GM18867 (cell line): ENCODE measurements at regions not wholly inside any gene's neighbourhood (a gene's known extent, or its start where the extent isn't known, plus 50 kb on each side); places are given as distances from the start of the nearest gene placed in this dataset.
"Not testable (repeated sequence)": the region's sequence is repeated elsewhere in the genome, so short reads cannot be mapped to it uniquely, and the experiment has no call there.

ENCODE experiments used
- ATAC-seq: cut with Tn5 transposase; IDR thresholded peaks from one replicate; pipeline ENCODE4 v1.9.1; 2021; ENCODE audit warnings: mild to moderate bottlenecking, moderate library complexity; ENCODE audit not compliant: unreplicated experiment

GRCh38 chr20:1757606-1758512 lies 100.3 kb upstream of the SIRPG start:
- ATAC-seq: no peak

DNA sequence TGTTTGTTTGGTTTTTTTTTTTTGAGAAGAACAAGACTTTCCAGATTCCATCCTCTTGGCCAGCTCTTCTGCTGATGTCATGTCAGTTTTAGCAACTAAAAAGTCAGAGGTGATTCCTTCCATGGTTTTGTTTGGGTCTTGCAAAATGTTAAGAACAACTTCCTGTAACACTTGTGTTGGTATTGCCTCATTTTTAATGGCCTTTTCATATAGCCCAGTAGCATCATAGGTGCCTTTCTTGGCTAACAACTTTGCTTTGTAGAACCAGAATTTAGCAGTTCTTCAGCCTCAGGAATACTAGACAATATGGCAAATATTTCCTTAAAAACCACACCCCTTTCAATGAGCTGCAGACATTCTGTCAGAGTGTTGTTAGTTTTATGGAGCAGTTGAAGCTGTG lies 99.5 kb upstream of the SIRPG start:
- no peak for ATAC-seq

DNA sequence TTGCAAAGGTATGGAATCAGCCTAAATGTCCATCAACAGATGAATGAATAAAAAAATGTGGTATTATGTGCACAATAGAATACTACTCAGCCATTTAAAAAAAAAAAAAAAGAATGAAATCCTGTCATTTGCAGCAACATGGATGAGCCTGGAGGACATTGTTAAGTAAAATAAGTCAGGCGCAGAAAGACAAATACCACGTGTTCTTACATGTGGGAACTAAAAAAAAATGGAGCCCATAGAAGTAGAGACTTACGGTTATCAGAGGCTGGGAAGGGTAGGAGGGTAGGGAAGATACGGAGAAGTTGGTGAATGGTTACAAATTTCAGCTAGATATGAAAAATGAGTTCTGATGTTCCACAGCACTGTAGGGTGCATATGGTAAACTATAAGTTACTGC lies 97.2 kb upstream of the SIRPG start:
- ATAC-seq: no peak

DNA sequence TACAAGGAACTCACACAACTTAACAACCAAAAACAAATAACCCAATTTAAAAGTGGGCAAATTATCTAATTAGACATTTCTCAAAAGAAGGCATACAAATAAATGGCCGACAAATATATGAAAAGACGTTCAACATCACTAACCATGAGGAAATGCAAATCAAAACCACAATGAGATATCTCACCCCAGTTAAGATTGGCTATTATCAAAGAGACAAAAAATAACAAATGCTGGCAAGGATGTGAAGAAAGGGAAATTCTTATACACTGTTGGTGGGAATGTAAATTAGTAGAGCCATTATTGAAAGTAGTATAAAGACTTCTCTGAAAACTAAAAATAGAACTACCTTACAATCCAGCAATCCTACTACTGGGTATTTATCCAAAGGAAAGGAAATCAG lies 96.7 kb upstream of the SIRPG start:
- no peak for ATAC-seq

DNA sequence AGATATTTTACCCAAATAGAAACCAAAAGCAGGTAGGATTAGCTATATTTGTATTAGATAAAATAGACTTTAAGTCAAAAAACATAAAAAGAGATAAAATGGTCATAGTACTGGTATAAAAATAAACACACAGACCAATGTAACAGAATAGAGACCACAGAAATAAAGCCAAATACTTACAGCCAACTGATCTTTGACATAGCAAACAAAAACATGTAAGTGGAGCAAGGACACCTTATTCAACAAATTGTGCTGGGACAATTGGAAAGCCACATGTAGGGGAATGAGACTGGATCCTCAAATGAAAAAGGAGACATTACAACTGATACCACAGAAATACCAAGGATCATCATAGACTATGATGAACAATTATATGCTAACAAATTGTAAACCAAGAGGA lies 94.5 kb upstream of the SIRPG start:
- no peak for ATAC-seq

- ATAC-seq: no peak
These were observed 91.2 kb upstream of the SIRPG start for GRCh38 chr20:1748777-1749176.

DNA sequence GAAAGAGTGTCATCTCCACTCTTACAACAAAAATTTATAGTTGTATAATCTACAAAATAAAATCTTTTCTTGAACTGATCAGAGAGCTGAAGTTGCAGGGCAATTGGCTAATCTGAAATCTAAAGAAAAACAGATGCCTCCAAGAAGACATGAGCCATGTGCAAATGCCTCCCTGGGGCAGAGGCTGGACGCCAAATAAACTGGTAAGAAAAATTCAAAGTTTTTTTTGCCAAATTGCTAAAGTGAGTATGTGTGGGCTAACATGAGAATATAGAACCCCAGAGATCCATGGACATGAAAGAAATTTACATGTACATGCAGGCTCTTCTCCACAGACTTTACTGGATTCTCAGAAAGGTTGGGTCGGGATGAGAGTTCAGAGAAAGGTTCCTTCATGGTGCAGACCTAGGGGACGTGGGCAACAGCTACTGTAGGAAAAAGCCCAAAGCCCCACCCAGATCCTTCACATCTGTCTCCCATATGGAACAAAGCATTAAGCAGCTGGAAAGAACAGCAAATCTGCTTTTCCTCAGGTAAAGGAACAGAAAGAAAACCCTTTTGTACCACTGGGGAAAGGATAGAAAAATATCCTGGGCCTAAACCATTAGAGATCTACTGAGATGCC lies 90.5 kb upstream of the SIRPG start:
- ATAC-seq: no peak

GRCh38 chr20:1742049-1742434 lies 84.5 kb upstream of the SIRPG start:
- not testable (repeated sequence) for ATAC-seq

DNA sequence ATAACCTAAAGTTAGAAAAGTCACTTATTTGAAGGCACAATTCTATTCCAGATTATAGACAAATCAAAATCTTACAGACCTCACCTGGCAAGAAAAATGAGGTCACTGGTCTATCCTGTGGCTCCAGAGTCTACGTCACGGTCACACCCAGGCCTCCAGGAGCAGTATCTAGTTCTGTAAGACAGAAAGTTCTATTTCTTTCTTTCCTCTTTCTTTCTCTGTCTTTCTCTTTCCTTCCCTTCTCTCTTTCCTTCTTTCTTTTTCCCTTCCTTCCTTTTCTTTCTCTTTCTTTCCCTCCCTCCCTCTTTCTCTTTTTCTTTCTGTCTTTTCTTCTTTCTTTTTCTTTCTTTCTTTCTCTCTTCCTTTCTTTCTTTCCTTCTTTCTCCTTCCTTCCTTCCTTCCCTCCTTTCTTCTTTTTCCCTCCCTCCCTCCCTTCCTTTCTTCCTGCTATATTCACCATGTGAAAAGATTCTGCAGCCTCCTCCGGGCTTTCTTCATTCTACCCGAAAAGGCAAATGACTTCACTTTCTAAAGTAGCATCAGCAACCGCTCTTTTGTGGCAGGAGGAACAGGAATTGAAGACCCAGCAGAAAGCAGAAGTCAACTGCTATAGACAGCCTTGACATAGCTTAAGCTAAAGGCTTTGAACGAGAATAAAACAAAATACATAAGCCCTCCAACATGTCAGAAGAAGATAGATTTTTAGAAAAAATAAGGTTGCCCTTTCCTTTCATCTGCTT lies 83.9 kb upstream of the SIRPG start:
- ATAC-seq: no peak

DNA sequence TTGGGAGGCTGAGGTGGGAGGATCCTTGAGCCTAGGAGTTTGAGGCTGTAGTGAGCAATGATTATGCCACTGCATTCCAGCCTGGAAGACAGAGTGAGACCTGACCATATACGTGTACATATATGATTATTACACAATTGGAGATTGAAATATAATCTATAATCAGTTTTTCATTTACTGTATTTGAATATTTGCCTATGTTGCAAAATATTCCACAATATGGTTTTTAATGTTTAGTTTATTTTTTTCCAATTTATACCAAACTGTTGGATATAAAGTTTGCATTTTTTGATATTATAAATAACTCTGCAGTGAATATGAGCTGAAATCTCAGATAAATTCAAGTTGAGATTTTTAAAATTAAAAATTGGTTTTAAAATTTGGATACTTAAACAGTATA lies 79.6 kb upstream of the SIRPG start:
- no peak for ATAC-seq

DNA sequence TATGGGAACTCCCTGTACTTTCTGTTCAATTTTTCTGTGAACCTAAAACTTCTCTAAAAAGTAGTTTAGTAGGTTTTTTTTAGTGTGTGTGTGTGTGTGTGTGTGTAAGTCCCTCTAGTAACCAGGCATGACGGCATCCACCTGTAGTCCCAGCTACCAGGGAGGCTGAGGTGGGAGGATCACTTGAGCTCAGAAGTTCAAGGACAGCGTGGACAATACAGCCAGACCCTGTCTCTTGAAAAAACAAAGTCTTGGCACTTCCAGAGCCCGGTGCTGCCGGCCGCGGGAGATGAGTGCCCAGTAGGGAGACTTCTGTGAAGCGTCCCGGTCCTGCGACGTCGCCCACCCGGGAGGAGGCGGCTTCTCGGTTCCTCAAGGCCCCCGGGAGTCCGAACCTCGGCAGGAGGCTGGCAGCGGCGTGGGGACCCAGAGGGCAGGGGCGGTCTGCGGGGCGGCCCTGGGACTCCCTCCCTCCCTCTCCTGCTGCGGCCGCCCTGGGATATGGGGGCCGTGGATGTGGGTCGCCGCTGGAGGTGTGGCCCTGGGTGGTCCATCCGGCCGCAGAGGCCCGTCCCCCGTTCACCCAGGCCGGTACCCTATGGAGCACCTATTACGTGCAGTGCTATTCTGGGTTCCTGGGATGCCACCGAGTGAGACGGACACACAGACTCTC lies 78.0 kb upstream of the SIRPG start:
- no peak for ATAC-seq

DNA sequence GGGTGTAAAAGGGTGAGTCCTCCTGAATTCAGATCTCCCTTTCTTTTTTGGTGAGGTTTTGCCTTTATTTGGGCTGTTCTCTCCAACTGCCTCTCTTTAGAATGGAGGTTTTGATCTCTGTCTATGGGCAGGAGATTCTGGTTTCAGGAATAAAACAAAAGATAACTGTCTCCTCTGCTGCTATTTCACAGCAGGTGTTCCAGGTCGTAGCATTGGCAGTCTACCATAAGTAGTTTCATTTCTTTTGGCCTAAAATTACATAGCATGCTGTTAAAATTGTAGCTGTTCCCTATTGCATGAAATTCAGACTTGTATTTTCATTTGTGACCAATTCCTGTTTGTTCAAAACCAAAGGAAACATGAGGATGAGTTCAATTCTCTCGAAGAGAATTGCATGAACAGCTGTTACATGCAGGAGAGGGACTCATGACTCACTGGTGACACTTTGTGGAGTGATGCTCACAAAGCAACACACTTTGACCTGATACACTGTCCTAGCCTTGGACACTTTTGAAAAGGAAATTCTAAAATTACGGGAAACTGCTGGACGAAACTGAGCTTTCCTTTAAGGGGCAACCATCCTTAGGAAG lies 76.8 kb upstream of the SIRPG start:
- no peak for ATAC-seq

- ATAC-seq: not testable (repeated sequence)
These were observed 74.3 kb upstream of the SIRPG start for GRCh38 chr20:1731828-1732375.

GRCh38 chr20:1730981-1731711 lies 73.6 kb upstream of the SIRPG start:
- ATAC-seq: not testable (repeated sequence)

GRCh38 chr20:1727303-1727702 lies 69.7 kb upstream of the SIRPG start:
- ATAC-seq: not testable (repeated sequence)

DNA sequence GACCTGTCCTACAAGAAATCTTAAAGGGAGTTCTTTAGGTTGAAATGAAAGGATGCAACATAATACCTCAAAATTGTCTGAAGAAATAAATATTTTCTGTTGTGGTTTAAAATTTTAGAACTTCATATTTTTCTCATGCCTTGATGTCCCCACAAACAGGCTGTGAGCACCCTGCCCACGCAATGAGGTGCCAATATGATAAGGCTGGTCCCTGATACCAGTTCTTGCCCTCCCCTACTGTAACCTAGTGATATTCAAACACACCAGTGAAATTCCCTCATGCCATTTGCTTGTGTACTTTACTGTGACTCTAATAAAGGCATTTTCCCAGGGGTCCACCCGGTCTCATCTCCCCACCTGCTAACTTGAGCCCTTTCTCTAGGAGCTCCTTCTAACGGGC lies 67.3 kb upstream of the SIRPG start:
- ATAC-seq: no peak

GRCh38 chr20:1722513-1723050 lies 65.0 kb upstream of the SIRPG start:
- ATAC-seq: no peak

- ATAC-seq: peak; percentile 79
These were observed 64.3 kb upstream of the SIRPG start for GRCh38 chr20:1721687-1722512.
